ENCODE measurements at regions not wholly inside any gene's neighbourhood (a gene's known extent, or its start where the extent isn't known, plus 50 kb on each side); places are given as distances from the start of the nearest gene placed in this dataset.

DNA sequence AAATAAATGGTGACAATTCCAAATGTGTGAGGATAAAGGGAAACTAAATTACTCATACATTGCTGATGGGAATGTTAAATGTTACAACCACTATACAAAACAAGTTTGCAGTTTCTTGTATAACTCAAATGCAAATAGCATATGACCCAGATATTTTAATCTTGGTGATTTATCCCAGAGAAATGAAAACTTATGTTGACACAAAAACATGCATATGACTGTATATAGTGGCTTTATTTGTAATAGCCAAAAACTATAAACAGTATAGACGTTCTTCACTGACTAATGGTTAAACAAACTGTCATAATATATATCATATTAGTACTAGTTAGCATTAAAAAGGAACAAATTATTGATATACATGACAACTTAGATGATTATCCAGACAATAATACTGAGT, 619.2 kb downstream of the PDHA2 start:
- no TSS peak for BruUV-seq (replicated peaks)
- H3K9me3 ChIP-seq (ENCODE audit: control insufficient read depth, insufficient read depth, low read depth, low read length): no peaks in the 10 kb centered on the region
- TF ChIP-seq TCF7L2 (IDR thresholded peaks at IDR 0.05; ENCODE audit: low read depth, low read length) (no peak), SIN3A (IDR thresholded peaks at IDR 0.05; ENCODE audit: borderline replicate concordance, insufficient read depth, low read depth, low read length) (no peak), POLR2AphosphoS5 (IDR thresholded peaks at IDR 0.05; ENCODE audit: low read depth, low read length) (no peak)
- TF ChIP-seq, protein P1, sequence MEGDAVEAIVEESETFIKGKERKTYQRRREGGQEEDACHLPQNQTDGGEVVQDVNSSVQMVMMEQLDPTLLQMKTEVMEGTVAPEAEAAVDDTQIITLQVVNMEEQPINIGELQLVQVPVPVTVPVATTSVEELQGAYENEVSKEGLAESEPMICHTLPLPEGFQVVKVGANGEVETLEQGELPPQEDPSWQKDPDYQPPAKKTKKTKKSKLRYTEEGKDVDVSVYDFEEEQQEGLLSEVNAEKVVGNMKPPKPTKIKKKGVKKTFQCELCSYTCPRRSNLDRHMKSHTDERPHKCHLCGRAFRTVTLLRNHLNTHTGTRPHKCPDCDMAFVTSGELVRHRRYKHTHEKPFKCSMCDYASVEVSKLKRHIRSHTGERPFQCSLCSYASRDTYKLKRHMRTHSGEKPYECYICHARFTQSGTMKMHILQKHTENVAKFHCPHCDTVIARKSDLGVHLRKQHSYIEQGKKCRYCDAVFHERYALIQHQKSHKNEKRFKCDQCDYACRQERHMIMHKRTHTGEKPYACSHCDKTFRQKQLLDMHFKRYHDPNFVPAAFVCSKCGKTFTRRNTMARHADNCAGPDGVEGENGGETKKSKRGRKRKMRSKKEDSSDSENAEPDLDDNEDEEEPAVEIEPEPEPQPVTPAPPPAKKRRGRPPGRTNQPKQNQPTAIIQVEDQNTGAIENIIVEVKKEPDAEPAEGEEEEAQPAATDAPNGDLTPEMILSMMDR (IDR thresholded peaks at IDR 0.05): no peak
- TF ChIP-seq, protein P2, sequence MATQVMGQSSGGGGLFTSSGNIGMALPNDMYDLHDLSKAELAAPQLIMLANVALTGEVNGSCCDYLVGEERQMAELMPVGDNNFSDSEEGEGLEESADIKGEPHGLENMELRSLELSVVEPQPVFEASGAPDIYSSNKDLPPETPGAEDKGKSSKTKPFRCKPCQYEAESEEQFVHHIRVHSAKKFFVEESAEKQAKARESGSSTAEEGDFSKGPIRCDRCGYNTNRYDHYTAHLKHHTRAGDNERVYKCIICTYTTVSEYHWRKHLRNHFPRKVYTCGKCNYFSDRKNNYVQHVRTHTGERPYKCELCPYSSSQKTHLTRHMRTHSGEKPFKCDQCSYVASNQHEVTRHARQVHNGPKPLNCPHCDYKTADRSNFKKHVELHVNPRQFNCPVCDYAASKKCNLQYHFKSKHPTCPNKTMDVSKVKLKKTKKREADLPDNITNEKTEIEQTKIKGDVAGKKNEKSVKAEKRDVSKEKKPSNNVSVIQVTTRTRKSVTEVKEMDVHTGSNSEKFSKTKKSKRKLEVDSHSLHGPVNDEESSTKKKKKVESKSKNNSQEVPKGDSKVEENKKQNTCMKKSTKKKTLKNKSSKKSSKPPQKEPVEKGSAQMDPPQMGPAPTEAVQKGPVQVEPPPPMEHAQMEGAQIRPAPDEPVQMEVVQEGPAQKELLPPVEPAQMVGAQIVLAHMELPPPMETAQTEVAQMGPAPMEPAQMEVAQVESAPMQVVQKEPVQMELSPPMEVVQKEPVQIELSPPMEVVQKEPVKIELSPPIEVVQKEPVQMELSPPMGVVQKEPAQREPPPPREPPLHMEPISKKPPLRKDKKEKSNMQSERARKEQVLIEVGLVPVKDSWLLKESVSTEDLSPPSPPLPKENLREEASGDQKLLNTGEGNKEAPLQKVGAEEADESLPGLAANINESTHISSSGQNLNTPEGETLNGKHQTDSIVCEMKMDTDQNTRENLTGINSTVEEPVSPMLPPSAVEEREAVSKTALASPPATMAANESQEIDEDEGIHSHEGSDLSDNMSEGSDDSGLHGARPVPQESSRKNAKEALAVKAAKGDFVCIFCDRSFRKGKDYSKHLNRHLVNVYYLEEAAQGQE (IDR thresholded peaks at IDR 0.05; ENCODE audit: insufficient read depth in 1 of 2, low read depth in 2 of 2, low read length in 1 of 2): no peak
- no peak overlapping the region for H3K4me3 ChIP-seq (ENCODE audit: low read depth in 2 of 2, low read length in 2 of 2)
- intact Hi-C loops (cut with micrococcal nuclease; ENCODE audit: unreplicated experiment) (no loop called here), in situ Hi-C loops (cut with HindIII; ENCODE audit: low pct_unique_long_range_greater_than_20kb, low sequenced_read_pairs) (no loop called here)
- ATAC-seq (no peak), DNase-seq (ENCODE audit: low read depth, low spot score) (no peak)
- H3K27ac ChIP-seq (ENCODE audit: low read length): no peak overlapping the region
- ChIA-PET POLR2A (no interaction called here), CTCF (no interaction called here)
- H3K27me3 ChIP-seq (ENCODE audit: control insufficient read depth, insufficient read depth, low read length): no peaks in the 10 kb centered on the region
- H3K4me1 ChIP-seq (ENCODE audit: control insufficient read depth, insufficient read depth, low read length): no peaks in the 10 kb centered on the region
- no peaks in the 10 kb centered on the region for H3K36me3 ChIP-seq (ENCODE audit: control insufficient read depth, insufficient read depth, low read length)

DNA sequence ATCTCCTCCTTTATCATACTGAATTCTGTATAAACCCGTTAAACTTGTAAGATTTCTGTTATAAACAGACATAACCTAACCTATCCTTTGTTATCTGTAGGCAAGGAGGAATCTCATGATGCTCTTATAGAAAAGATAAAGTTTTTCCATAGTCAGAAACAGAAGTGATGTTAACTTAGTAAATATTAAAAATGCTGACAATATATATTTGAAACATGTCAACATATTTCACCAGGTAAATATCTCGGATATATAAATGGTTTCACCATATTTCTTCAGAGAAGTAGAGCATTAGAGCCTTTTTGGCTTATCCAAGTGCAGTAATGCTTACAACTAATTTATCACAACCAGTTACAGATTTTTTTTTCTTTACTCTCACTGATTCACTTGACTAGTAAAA, 625.9 kb downstream of the PDHA2 start:
- no peak for DNase-seq (ENCODE audit: low read depth, low spot score)
- Histone ChIP-seq H3K36me3 (ENCODE audit: control insufficient read depth, insufficient read depth, low read length) (no peaks in the 10 kb centered on the region), H3K4me3 (ENCODE audit: low read depth in 2 of 2, low read length in 2 of 2) (no peak overlapping the region), H3K4me1 (ENCODE audit: control insufficient read depth, insufficient read depth, low read length) (no peaks in the 10 kb centered on the region), H3K27me3 (ENCODE audit: control insufficient read depth, insufficient read depth, low read length) (no peaks in the 10 kb centered on the region), H3K27ac (ENCODE audit: low read length) (no peak overlapping the region), H3K9me3 (ENCODE audit: control insufficient read depth, insufficient read depth, low read depth, low read length) (no peaks in the 10 kb centered on the region)
- ATAC-seq: no peak
- ChIA-PET POLR2A (no interaction called here), CTCF (no interaction called here)
- BruUV-seq (replicated peaks): no TSS peak
- TF ChIP-seq, protein P1 (IDR thresholded peaks at IDR 0.05): no peak
- TF ChIP-seq POLR2AphosphoS5 (IDR thresholded peaks at IDR 0.05; ENCODE audit: low read depth, low read length): no peak
- TF ChIP-seq, protein P2 (IDR thresholded peaks at IDR 0.05; ENCODE audit: insufficient read depth in 1 of 2, low read depth in 2 of 2, low read length in 1 of 2): no peak
- TF ChIP-seq SIN3A (IDR thresholded peaks at IDR 0.05; ENCODE audit: borderline replicate concordance, insufficient read depth, low read depth, low read length): no peak
- no peak for TF ChIP-seq TCF7L2 (IDR thresholded peaks at IDR 0.05; ENCODE audit: low read depth, low read length)
- in situ Hi-C loops (cut with HindIII; ENCODE audit: low pct_unique_long_range_greater_than_20kb, low sequenced_read_pairs) (no loop called here), intact Hi-C loops (cut with micrococcal nuclease; ENCODE audit: unreplicated experiment) (no loop called here)

Data from Panc1 (cell line).